Left lung (tissue), 4 donors: ENCODE measurements at regions not wholly inside any gene's neighbourhood (a gene's known extent, or its start where the extent isn't known, plus 50 kb on each side); places are given as distances from the start of the nearest gene placed in this dataset.
A peak's percentile ranks its signal among the peaks of the same experiment; 100 is the strongest.

Experiments used
- ATAC-seq: fragments of 200-7000 bp; cut with Tn5 transposase; one replicate; pipeline ENCODE4 v1.9.1; 2020; ENCODE audit warnings: moderate library complexity
- DNase-seq, 4 donors: peaks; one replicate each; pipeline ENCODE4 v3.0.0-alpha.2; 2013 to 2020
- H3K27ac ChIP-seq, 2 donors: fragments of 200-600 bp; sonication (generic) in 1 of 2; one replicate each; pipeline versions ENCODE4 v1.5.0 to v1.8.0; 2020 to 2021
- H3K27me3 ChIP-seq, 2 donors: fragments of 200-600 bp; sonication (generic) in 1 of 2; one replicate each; pipeline versions ENCODE4 v1.5.0 to v1.8.0; 2020 to 2021
- H3K36me3 ChIP-seq, 2 donors: fragments of 200-600 bp; sonication (generic) in 1 of 2; one replicate each; pipeline versions ENCODE4 v1.5.0 to v1.8.0; 2020 to 2021
- H3K4me1 ChIP-seq, 2 donors: fragments of 200-600 bp; one replicate each; pipeline ENCODE4 v1.8.0; 2021
- H3K4me3 ChIP-seq, 2 donors: fragments of 200-600 bp; sonication (generic) in 1 of 2; one replicate each; pipeline versions ENCODE4 v1.5.0 to v1.8.0; 2020 to 2021; ENCODE audit warnings: mild to moderate bottlenecking in 1 of 2
- H3K9me3 ChIP-seq, 2 donors: fragments of 200-600 bp; sonication (generic) in 1 of 2; one replicate each; pipeline versions ENCODE4 v1.5.0 to v1.8.0; 2020 to 2021
- intact Hi-C, 2 donors: fragments of 100-400 bp; cut with DNase I; formaldehyde crosslinking; loops; one replicate each; pipeline versions ENCODE4 v1.11.2 to v1.14.2; 2022
- TF ChIP-seq, protein P1 (sequence below), 2 donors: fragments of 200-600 bp; sonication (generic) in 1 of 2; IDR thresholded peaks; one replicate each; pipeline versions ENCODE4 v1.5.0 to v1.8.0; 2021; ENCODE audit warnings: antibody characterized with exemption in 2 of 2
- donor health status: DM: no; HTN: yes; CAD: no.
- donor health status: DM: no; HTN: no; CAD: no.

- Histone ChIP-seq H3K4me1 (no peaks in the 10 kb centered on the region), H3K9me3 (no peaks in the 10 kb centered on the region), H3K36me3 (no peaks in the 10 kb centered on the region), H3K27ac (no peak overlapping the region), H3K27me3 (no peaks in the 10 kb centered on the region), H3K4me3 (no peak overlapping the region)
- TF ChIP-seq, protein P1, sequence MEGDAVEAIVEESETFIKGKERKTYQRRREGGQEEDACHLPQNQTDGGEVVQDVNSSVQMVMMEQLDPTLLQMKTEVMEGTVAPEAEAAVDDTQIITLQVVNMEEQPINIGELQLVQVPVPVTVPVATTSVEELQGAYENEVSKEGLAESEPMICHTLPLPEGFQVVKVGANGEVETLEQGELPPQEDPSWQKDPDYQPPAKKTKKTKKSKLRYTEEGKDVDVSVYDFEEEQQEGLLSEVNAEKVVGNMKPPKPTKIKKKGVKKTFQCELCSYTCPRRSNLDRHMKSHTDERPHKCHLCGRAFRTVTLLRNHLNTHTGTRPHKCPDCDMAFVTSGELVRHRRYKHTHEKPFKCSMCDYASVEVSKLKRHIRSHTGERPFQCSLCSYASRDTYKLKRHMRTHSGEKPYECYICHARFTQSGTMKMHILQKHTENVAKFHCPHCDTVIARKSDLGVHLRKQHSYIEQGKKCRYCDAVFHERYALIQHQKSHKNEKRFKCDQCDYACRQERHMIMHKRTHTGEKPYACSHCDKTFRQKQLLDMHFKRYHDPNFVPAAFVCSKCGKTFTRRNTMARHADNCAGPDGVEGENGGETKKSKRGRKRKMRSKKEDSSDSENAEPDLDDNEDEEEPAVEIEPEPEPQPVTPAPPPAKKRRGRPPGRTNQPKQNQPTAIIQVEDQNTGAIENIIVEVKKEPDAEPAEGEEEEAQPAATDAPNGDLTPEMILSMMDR (IDR thresholded peaks at IDR 0.05), result no peak
- intact Hi-C loops, result no loop called here
- ATAC-seq, result no peak
- peak in 2 of 4 donors; percentile 58 to 73 for DNase-seq
Measured at GRCh38 chr13:34671137-34671536, 270.9 kb upstream of the NBEA start.

DNA sequence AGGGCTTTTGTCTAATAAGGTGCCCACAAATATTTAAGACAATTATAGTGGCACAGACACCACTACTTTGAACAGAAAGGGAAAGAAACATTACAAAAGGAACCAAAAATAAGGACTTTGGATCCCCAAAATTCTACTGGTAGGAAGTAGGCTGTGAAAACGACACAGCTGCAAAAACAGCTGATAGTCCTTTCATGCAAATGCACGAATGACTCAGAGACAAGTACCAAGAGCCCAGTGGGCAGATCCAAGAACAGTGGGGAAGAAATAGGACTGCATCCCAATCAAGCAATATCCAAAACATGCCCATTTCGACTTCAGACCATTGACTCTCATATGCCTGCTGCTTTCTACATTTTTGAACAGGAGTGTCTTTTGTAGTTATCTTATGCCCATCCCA, 269.4 kb upstream of the NBEA start:
- no peak for DNase-seq
- H3K36me3 ChIP-seq, result no peaks in the 10 kb centered on the region
- H3K4me3 ChIP-seq, result no peak overlapping the region
- intact Hi-C loops, result no loop called here
- no peaks in the 10 kb centered on the region for H3K27me3 ChIP-seq
- ATAC-seq, result no peak
- TF ChIP-seq, protein P1 (IDR thresholded peaks at IDR 0.05), result no peak
- no peak overlapping the region for H3K27ac ChIP-seq
- no peaks in the 10 kb centered on the region for H3K9me3 ChIP-seq
- H3K4me1 ChIP-seq, result no peaks in the 10 kb centered on the region

DNA sequence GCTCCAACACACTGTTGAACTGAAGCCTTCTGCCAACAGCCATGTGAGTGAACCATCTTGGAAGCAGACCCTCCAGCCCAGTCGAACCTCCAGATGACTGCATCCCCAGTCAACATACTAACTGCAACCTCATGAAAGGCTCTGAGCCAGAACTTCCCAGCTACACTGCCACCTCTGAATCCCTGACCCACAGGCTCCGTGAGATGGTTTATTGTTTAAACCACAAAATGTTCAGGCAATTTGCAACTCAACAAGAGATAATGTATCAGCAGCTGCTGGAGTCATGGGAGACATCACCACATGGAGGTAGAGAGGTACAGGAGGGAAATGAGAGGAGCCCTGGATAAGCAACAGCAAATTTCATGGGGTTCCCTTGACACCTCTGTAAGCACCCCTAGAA, 266.4 kb upstream of the NBEA start:
- no peaks in the 10 kb centered on the region for H3K9me3 ChIP-seq
- no peak overlapping the region for H3K4me3 ChIP-seq
- intact Hi-C loops, result no loop called here
- TF ChIP-seq, protein P1 (IDR thresholded peaks at IDR 0.05), result no peak
- no peaks in the 10 kb centered on the region for H3K4me1 ChIP-seq
- ATAC-seq (no peak), DNase-seq (no peak)
- no peak overlapping the region for H3K27ac ChIP-seq
- H3K36me3 ChIP-seq, result no peaks in the 10 kb centered on the region
- H3K27me3 ChIP-seq, result no peaks in the 10 kb centered on the region

- no peak overlapping the region for H3K4me3 ChIP-seq
- H3K27me3 ChIP-seq, result no peaks in the 10 kb centered on the region
- no peak overlapping the region for H3K27ac ChIP-seq
- H3K4me1 ChIP-seq, result no peaks in the 10 kb centered on the region
- H3K9me3 ChIP-seq, result no peaks in the 10 kb centered on the region
- TF ChIP-seq, protein P1 (IDR thresholded peaks at IDR 0.05), result no peak
- intact Hi-C loops, result no loop called here
- ATAC-seq (no peak), DNase-seq (no peak)
- no peaks in the 10 kb centered on the region for H3K36me3 ChIP-seq
Measured at GRCh38 chr13:34678154-34678553, 263.9 kb upstream of the NBEA start.

GRCh38 chr13:34681405-34681955, 260.6 kb upstream of the NBEA start:
- no peak for ATAC-seq
- Histone ChIP-seq H3K9me3 (no peaks in the 10 kb centered on the region), H3K27ac (no peak overlapping the region), H3K4me1 (no peaks in the 10 kb centered on the region), H3K36me3 (no peaks in the 10 kb centered on the region), H3K4me3 (no peak overlapping the region), H3K27me3 (no peaks in the 10 kb centered on the region)
- TF ChIP-seq, protein P1 (IDR thresholded peaks at IDR 0.05), result no peak
- no peak for DNase-seq
- intact Hi-C loops, result no loop called here
